Hepatocyte (in vitro differentiated cells): ENCODE measurements at regions not wholly inside any gene's neighbourhood (a gene's known extent, or its start where the extent isn't known, plus 50 kb on each side); places are given as distances from the start of the nearest gene placed in this dataset.
"Not testable (repeated sequence)": the region's sequence is repeated elsewhere in the genome, so short reads cannot be mapped to it uniquely, and the experiment has no call there.

Experiments
- DNase-seq: peaks from one replicate; pipeline ENCODE4 v3.0.0-alpha.2; 2016; ENCODE audit warnings: low spot score
- H2AFZ ChIP-seq: fragments of 200-600 bp; sonication (generic); 2 replicates; pipeline ENCODE4 v1.6.0; 2016; ENCODE audit warnings: antibody characterized with exemption, mild to moderate bottlenecking
- H3K27ac ChIP-seq: fragments of 200-600 bp; sonication (generic); 2 replicates; pipeline ENCODE4 v1.5.1; 2016; ENCODE audit warnings: mild to moderate bottlenecking
- H3K27me3 ChIP-seq: fragments of 200-600 bp; sonication (generic); 2 replicates; pipeline ENCODE4 v1.6.1; 2016
- H3K36me3 ChIP-seq: fragments of 200-600 bp; sonication (generic); replicated peaks from 2 replicates; pipeline ENCODE4 v1.5.1; 2016; ENCODE audit warnings: low read depth; ENCODE audit not compliant: insufficient read depth
- H3K4me1 ChIP-seq: fragments of 200-600 bp; sonication (generic); 2 replicates; pipeline ENCODE4 v1.5.1; 2016; ENCODE audit warnings: mild to moderate bottlenecking, moderate library complexity; ENCODE audit not compliant: insufficient read depth
- H3K4me2 ChIP-seq: fragments of 200-600 bp; sonication (generic); 2 replicates; pipeline ENCODE4 v1.6.0; 2016
- H3K4me3 ChIP-seq: fragments of 200-600 bp; sonication (generic); 2 replicates; pipeline ENCODE4 v1.5.1; 2016; ENCODE audit warnings: mild to moderate bottlenecking
- H3K79me2 ChIP-seq: fragments of 200-600 bp; sonication (generic); 2 replicates; pipeline ENCODE4 v1.6.0; 2017; ENCODE audit warnings: mild to moderate bottlenecking
- H3K9me2 ChIP-seq: fragments of 200-600 bp; sonication (generic); replicated peaks from 2 replicates; pipeline ENCODE4 v1.6.0; 2017; ENCODE audit warnings: mild to moderate bottlenecking; ENCODE audit not compliant: insufficient read depth
- H3K9me3 ChIP-seq: fragments of 200-600 bp; sonication (generic); 2 replicates; pipeline ENCODE4 v1.5.1; 2016; ENCODE audit warnings: low read depth, mild to moderate bottlenecking
- H4K20me1 ChIP-seq: fragments of 200-600 bp; sonication (generic); 2 replicates; pipeline ENCODE4 v1.6.0; 2016; ENCODE audit warnings: mild to moderate bottlenecking; ENCODE audit not compliant: insufficient read depth, poor library complexity, severe bottlenecking
- EZH2 ChIP-seq: fragments of 200-600 bp; sonication (generic); IDR thresholded peaks from 2 replicates; pipeline ENCODE4 v1.6.1; 2016; ENCODE audit warnings: antibody characterized with exemption, mild to moderate bottlenecking, borderline replicate concordance
- EZH2phosphoT487 ChIP-seq: fragments of 200-600 bp; sonication (generic); IDR thresholded peaks from one replicate; pipeline ENCODE4 v1.6.1; 2018; ENCODE audit warnings: antibody characterized with exemption, mild to moderate bottlenecking, low read depth, moderate library complexity; ENCODE audit not compliant: unreplicated experiment, severe bottlenecking
- WGBS: methylation state at CpG from one replicate; pipeline ENCODE4 v1.1.6; 2016; ENCODE audit warnings: low lambda C conversion rate; ENCODE audit errors: missing lambda C conversion rate; 5-methylcytosine and 5-hydroxymethylcytosine counted together
- TF ChIP-seq, protein P1 (sequence below): fragments of 200-600 bp; sonication (generic); IDR thresholded peaks from 2 replicates; pipeline ENCODE4 v1.5.1; 2016; ENCODE audit warnings: antibody characterized with exemption, mild to moderate bottlenecking; ENCODE audit not compliant: poor library complexity

- Histone ChIP-seq H3K27me3 (no peaks in the 10 kb centered on the region), H3K9me3 (no peaks in the 10 kb centered on the region), H4K20me1 (no peaks in the 10 kb centered on the region), H3K27ac (no peak overlapping the region), H2AFZ (no peak overlapping the region), H3K4me3 (no peak overlapping the region), H3K4me2 (no peak overlapping the region), H3K36me3 (no peaks in the 10 kb centered on the region), H3K79me2 (no peaks in the 10 kb centered on the region), H3K9me2 (no peaks in the 10 kb centered on the region), H3K4me1 (no peaks in the 10 kb centered on the region)
- TF ChIP-seq, protein P1, sequence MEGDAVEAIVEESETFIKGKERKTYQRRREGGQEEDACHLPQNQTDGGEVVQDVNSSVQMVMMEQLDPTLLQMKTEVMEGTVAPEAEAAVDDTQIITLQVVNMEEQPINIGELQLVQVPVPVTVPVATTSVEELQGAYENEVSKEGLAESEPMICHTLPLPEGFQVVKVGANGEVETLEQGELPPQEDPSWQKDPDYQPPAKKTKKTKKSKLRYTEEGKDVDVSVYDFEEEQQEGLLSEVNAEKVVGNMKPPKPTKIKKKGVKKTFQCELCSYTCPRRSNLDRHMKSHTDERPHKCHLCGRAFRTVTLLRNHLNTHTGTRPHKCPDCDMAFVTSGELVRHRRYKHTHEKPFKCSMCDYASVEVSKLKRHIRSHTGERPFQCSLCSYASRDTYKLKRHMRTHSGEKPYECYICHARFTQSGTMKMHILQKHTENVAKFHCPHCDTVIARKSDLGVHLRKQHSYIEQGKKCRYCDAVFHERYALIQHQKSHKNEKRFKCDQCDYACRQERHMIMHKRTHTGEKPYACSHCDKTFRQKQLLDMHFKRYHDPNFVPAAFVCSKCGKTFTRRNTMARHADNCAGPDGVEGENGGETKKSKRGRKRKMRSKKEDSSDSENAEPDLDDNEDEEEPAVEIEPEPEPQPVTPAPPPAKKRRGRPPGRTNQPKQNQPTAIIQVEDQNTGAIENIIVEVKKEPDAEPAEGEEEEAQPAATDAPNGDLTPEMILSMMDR, result no peak
- no peak for TF ChIP-seq EZH2
- TF ChIP-seq EZH2phosphoT487, result no peak
- 83% methylated on average over 5 of the region's 5 CpGs for WGBS
- no peak for DNase-seq
These were observed 150.5 kb downstream of the CYP26A1 start for GRCh38 chr10:93224005-93224779.

DNA sequence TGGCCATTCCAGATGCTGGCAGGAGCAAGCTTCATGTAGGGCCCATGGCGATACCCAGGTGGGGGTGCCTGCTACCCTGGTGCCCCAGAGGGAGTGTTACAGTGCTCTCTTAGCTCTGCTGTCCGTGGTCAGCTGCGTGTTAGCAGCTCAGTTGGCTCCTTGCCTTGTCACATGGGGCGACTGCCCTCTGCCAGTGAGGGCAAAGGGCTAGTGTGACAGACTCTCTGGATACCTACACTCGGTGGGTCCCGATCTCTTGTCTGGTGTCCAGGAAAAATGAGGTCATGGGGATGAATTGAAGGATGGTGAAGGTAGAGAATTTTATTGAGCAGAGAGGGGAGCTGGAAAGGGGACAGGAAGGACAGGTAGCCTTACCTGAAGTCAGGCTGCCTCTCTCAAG lies 152.2 kb downstream of the CYP26A1 start:
- Histone ChIP-seq H3K4me2 (no peak overlapping the region), H3K27ac (no peak overlapping the region), H3K9me2 (no peaks in the 10 kb centered on the region), H3K36me3 (no peaks in the 10 kb centered on the region), H4K20me1 (no peaks in the 10 kb centered on the region), H3K9me3 (no peaks in the 10 kb centered on the region), H3K79me2 (no peaks in the 10 kb centered on the region), H3K27me3 (no peaks in the 10 kb centered on the region), H3K4me1 (no peaks in the 10 kb centered on the region), H2AFZ (no peak overlapping the region), H3K4me3 (no peak overlapping the region)
- TF ChIP-seq, protein P1, result no peak
- no peak for TF ChIP-seq EZH2
- no peak for TF ChIP-seq EZH2phosphoT487
- WGBS, result 88% methylated on average over 6 of the region's 6 CpGs
- no peak for DNase-seq

DNA sequence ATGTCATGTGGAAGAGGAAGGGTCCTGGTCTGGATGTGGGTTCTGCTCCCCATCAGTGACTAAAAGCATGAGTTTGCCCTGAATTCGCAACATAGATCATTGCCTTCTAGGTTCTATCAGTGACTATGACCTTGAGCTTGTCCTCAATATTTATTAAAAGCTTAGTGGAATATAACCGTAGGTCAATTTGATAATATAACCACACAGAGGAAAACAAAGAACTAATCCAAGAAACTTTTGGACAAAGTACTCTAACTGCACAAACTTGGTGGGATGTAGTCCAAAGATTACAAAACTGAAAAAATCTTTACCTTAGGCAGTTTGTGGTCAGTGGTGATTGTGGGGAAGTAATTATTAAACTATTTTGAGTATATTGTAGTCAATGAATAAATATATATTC lies 152.9 kb downstream of the CYP26A1 start:
- H3K4me3 ChIP-seq, result no peak overlapping the region
- no peak for TF ChIP-seq EZH2
- TF ChIP-seq, protein P1, result no peak
- no peak for TF ChIP-seq EZH2phosphoT487
- no peaks in the 10 kb centered on the region for H3K9me2 ChIP-seq
- 94% methylated on average over 2 of the region's 2 CpGs for WGBS
- H3K36me3 ChIP-seq, result no peaks in the 10 kb centered on the region
- DNase-seq, result no peak
- H3K27me3 ChIP-seq, result no peaks in the 10 kb centered on the region
- no peak overlapping the region for H2AFZ ChIP-seq
- no peak overlapping the region for H3K4me2 ChIP-seq
- H3K27ac ChIP-seq, result no peak overlapping the region
- no peaks in the 10 kb centered on the region for H4K20me1 ChIP-seq
- H3K4me1 ChIP-seq, result no peaks in the 10 kb centered on the region
- H3K79me2 ChIP-seq, result no peaks in the 10 kb centered on the region
- no peaks in the 10 kb centered on the region for H3K9me3 ChIP-seq

DNA sequence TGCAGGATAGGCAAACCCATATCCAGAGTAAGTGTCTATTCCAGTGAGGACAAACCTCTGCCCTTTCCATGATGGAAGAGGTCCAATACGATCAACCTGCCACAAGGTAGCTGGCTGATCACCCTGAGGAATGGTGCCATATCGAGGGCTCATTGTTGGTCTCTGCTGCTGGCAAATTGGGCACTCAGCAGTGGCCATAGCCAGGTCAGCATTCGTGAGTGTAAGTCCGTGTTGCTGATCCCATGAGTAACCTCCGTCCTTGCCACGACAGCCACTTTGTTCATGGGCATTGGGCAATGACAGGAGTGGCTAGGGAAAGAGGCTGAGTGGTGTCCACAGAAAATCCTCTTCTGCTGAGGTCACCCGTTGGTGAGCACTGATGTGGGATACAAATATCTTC lies 156.9 kb downstream of the CYP26A1 start:
- not testable (repeated sequence) for H3K4me2 ChIP-seq, H3K79me2 ChIP-seq, H3K36me3 ChIP-seq, H3K4me3 ChIP-seq, H3K4me1 ChIP-seq, H3K27ac ChIP-seq, H3K9me2 ChIP-seq, H3K27me3 ChIP-seq, DNase-seq, H4K20me1 ChIP-seq, H3K9me3 ChIP-seq, H2AFZ ChIP-seq
- 89% methylated on average over 7 of the region's 7 CpGs for WGBS

GRCh38 chr10:93232159-93232558 lies 158.5 kb downstream of the CYP26A1 start:
- not testable (repeated sequence) for H3K27me3 ChIP-seq, H3K27ac ChIP-seq, DNase-seq, H2AFZ ChIP-seq, H3K36me3 ChIP-seq, H3K79me2 ChIP-seq, H3K4me1 ChIP-seq, H3K4me2 ChIP-seq, H3K9me2 ChIP-seq, H4K20me1 ChIP-seq, H3K4me3 ChIP-seq, H3K9me3 ChIP-seq
- 90% methylated on average over 2 of the region's 2 CpGs for WGBS

DNA sequence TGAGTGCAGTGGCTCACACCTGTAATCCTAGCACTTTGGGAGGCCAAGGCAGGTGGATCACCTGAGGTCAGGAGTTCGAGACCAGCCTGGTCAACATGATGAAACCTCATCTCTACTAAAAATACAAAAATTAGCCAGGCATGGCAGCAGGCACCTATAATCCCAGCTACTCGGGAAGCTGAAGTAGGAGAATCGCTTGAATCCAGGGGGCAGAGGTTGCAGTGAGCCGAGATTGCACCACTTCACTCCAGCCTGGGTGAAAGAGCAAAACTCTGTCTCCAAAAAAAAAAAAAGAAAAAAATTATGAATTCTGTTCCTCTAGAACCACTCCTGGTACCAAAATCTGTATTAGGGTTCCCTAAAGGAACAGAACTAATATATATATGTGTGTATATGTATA lies 161.2 kb downstream of the CYP26A1 start:
- not testable (repeated sequence) for H3K4me3 ChIP-seq, H3K9me3 ChIP-seq, H3K79me2 ChIP-seq, H3K4me1 ChIP-seq, H2AFZ ChIP-seq, H3K27ac ChIP-seq, H3K4me2 ChIP-seq, H4K20me1 ChIP-seq, H3K36me3 ChIP-seq, H3K9me2 ChIP-seq, DNase-seq, H3K27me3 ChIP-seq
- 72% methylated on average over 4 of the region's 4 CpGs for WGBS
